Left ventricle myocardium inferior (tissue), 1 donor: ENCODE measurements at regions not wholly inside any gene's neighbourhood (a gene's known extent, or its start where the extent isn't known, plus 50 kb on each side); places are given as distances from the start of the nearest gene placed in this dataset.

Experiments used
- DNase-seq: peaks from one replicate; pipeline ENCODE4 v3.0.0-alpha.2; 2020
- H3K27ac ChIP-seq: fragments of 200-600 bp; replicated peaks from 2 replicates; pipeline ENCODE4 v1.8.0; 2021
- H3K27me3 ChIP-seq: fragments of 200-600 bp; 2 replicates; pipeline ENCODE4 v1.8.0; 2021; ENCODE audit warnings: low read depth
- H3K36me3 ChIP-seq: fragments of 200-600 bp; 2 replicates; pipeline ENCODE4 v1.8.0; 2021
- H3K4me1 ChIP-seq: fragments of 200-600 bp; 2 replicates; pipeline ENCODE4 v1.8.0; 2021
- H3K4me3 ChIP-seq: fragments of 200-600 bp; 2 replicates; pipeline ENCODE4 v1.8.0; 2021; ENCODE audit warnings: mild to moderate bottlenecking, moderate library complexity
- H3K9me3 ChIP-seq: fragments of 200-600 bp; replicated peaks from 2 replicates; pipeline ENCODE4 v1.8.0; 2021
- CTCF ChIP-seq: fragments of 200-600 bp; IDR thresholded peaks from 2 replicates; pipeline ENCODE4 v1.8.0; 2021; ENCODE audit warnings: antibody characterized with exemption, mild to moderate bottlenecking, borderline replicate concordance
- intact Hi-C: fragments of 100-400 bp; cut with micrococcal nuclease; formaldehyde crosslinking; loops from one replicate; pipeline ENCODE4 v1.11.0; 2022
- donor health status: DM: no; HTN: yes; CAD: no; lungs with severe emphysema.

GRCh38 chr5:133686566-133686965 lies 74.2 kb upstream of the FSTL4 start:
- TF ChIP-seq CTCF, result no peak
- H3K9me3 ChIP-seq, result no peaks in the 10 kb centered on the region
- intact Hi-C loops, result no loop called here
- H3K27me3 ChIP-seq, result peaks cover 99% of the 10 kb centered on the region
- no peaks in the 10 kb centered on the region for H3K4me1 ChIP-seq
- no peak overlapping the region for H3K27ac ChIP-seq
- no peak overlapping the region for H3K4me3 ChIP-seq
- H3K36me3 ChIP-seq, result no peaks in the 10 kb centered on the region
- no peak for DNase-seq

- intact Hi-C loops, result no loop called here
- no peaks in the 10 kb centered on the region for H3K4me1 ChIP-seq
- peaks cover 98% of the 10 kb centered on the region for H3K27me3 ChIP-seq
- H3K36me3 ChIP-seq, result no peaks in the 10 kb centered on the region
- H3K27ac ChIP-seq, result no peak overlapping the region
- no peaks in the 10 kb centered on the region for H3K9me3 ChIP-seq
- TF ChIP-seq CTCF, result no peak
- DNase-seq, result no peak
- no peak overlapping the region for H3K4me3 ChIP-seq
These were observed 73.2 kb upstream of the FSTL4 start for GRCh38 chr5:133685402-133686018.

GRCh38 chr5:133683646-133684596 lies 71.6 kb upstream of the FSTL4 start:
- Histone ChIP-seq H3K36me3 (no peaks in the 10 kb centered on the region), H3K27me3 (peaks cover 82% of the 10 kb centered on the region), H3K4me3 (no peak overlapping the region), H3K9me3 (no peaks in the 10 kb centered on the region), H3K27ac (no peak overlapping the region), H3K4me1 (no peaks in the 10 kb centered on the region)
- no peak for DNase-seq
- intact Hi-C loops, result no loop called here
- TF ChIP-seq CTCF, result no peak

GRCh38 chr5:133682451-133682850 lies 70.1 kb upstream of the FSTL4 start:
- Histone ChIP-seq H3K36me3 (no peaks in the 10 kb centered on the region), H3K27ac (no peak overlapping the region), H3K27me3 (peaks cover 69% of the 10 kb centered on the region), H3K4me1 (no peaks in the 10 kb centered on the region), H3K4me3 (no peak overlapping the region), H3K9me3 (no peaks in the 10 kb centered on the region)
- DNase-seq, result no peak
- intact Hi-C loops, result no loop called here
- TF ChIP-seq CTCF, result no peak

- H3K9me3 ChIP-seq, result no peaks in the 10 kb centered on the region
- no peak overlapping the region for H3K27ac ChIP-seq
- intact Hi-C loops, result no loop called here
- peaks cover 69% of the 10 kb centered on the region for H3K27me3 ChIP-seq
- no peaks in the 10 kb centered on the region for H3K36me3 ChIP-seq
- no peak overlapping the region for H3K4me3 ChIP-seq
- no peak for TF ChIP-seq CTCF
- no peak for DNase-seq
- H3K4me1 ChIP-seq, result no peaks in the 10 kb centered on the region
These were observed 69.6 kb upstream of the FSTL4 start for GRCh38 chr5:133681896-133682295.
